Testis (tissue), 2 donors: ENCODE measurements at regions not wholly inside any gene's neighbourhood (a gene's known extent, or its start where the extent isn't known, plus 50 kb on each side); places are given as distances from the start of the nearest gene placed in this dataset.

Source experiments
- DNase-seq: peaks from one replicate; pipeline ENCODE4 v3.0.0-alpha.2; 2019
- H3K27ac ChIP-seq, 2 donors: fragments of 200-600 bp; sonication (generic); one replicate each; pipeline ENCODE4 v1.5.1; 2019
- H3K27me3 ChIP-seq: fragments of 200-600 bp; sonication (generic); one replicate; pipeline ENCODE4 v1.5.1; 2019
- H3K36me3 ChIP-seq: fragments of 200-600 bp; sonication (generic); one replicate; pipeline ENCODE4 v1.5.1; 2017; ENCODE audit warnings: low read depth; ENCODE audit errors: missing control alignments
- H3K4me1 ChIP-seq: fragments of 200-600 bp; sonication (generic); one replicate; pipeline ENCODE4 v1.5.1; 2019
- H3K4me3 ChIP-seq, 2 donors: fragments of 200-600 bp; sonication (generic); one replicate each; pipeline ENCODE4 v1.5.1; 2017 to 2019
- H3K9me3 ChIP-seq: fragments of 200-600 bp; sonication (generic); one replicate; pipeline ENCODE4 v1.5.1; 2017
- POLR2A ChIP-seq: fragments of 450-650 bp; IDR thresholded peaks from one replicate; pipeline ENCODE4 v1.6.1; 2017; ENCODE audit warnings: antibody characterized with exemption, mild to moderate bottlenecking, moderate library complexity
- WGBS, 2 donors: methylation state at CpG; one replicate each; pipeline ENCODE4 v1.1.5; 2018; 5-methylcytosine and 5-hydroxymethylcytosine counted together
- intact Hi-C: fragments of 100-400 bp; cut with DNase I; formaldehyde crosslinking; loops from one replicate; pipeline ENCODE4 v1.15.1; 2023; ENCODE audit warnings: low total_unique reads
- TF ChIP-seq, protein P1 (sequence below), 3 experiments: fragments of 450-650 bp in 2 of 3; fragments of 200-600 bp in 1 of 3; sonication (generic) in 1 of 3; IDR thresholded peaks; one replicate each; pipeline ENCODE4 v1.5.1; 2016 to 2019; ENCODE audit warnings: antibody characterized with exemption in 3 of 3, mild to moderate bottlenecking in 2 of 3, moderate library complexity in 1 of 3

DNA sequence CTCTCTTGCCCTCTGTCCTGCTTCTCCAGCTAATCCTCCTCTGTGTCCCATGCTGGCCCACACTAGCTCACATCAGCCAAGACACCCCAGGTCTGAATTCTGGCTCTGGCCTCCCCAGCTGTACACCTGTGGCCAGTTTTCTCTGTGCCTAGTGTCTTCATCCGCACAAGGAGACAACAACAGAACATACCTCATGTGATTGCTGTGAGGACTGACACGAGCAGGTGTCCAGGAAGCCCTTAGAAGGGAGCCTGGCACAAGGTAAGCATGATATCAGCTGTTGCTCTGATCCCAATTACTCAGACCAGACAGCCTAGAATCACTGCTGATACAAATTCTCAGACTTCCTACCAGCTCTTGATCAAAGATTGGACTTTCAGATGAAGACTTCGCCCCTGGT, 71.2 kb upstream of the GJB5 start:
- no peak for DNase-seq
- H3K36me3 ChIP-seq: no peaks in the 10 kb centered on the region
- H3K9me3 ChIP-seq: no peaks in the 10 kb centered on the region
- no peak overlapping the region for H3K4me3 ChIP-seq
- no peak for TF ChIP-seq POLR2A
- TF ChIP-seq, protein P1, sequence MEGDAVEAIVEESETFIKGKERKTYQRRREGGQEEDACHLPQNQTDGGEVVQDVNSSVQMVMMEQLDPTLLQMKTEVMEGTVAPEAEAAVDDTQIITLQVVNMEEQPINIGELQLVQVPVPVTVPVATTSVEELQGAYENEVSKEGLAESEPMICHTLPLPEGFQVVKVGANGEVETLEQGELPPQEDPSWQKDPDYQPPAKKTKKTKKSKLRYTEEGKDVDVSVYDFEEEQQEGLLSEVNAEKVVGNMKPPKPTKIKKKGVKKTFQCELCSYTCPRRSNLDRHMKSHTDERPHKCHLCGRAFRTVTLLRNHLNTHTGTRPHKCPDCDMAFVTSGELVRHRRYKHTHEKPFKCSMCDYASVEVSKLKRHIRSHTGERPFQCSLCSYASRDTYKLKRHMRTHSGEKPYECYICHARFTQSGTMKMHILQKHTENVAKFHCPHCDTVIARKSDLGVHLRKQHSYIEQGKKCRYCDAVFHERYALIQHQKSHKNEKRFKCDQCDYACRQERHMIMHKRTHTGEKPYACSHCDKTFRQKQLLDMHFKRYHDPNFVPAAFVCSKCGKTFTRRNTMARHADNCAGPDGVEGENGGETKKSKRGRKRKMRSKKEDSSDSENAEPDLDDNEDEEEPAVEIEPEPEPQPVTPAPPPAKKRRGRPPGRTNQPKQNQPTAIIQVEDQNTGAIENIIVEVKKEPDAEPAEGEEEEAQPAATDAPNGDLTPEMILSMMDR (IDR thresholded peaks at IDR 0.05): no peak
- intact Hi-C loops: no loop called here
- no peaks in the 10 kb centered on the region for H3K4me1 ChIP-seq
- H3K27ac ChIP-seq: no peak overlapping the region
- WGBS, 2 donors: 83 to 89% methylated on average over 1 to 3 of the region's 3 CpGs
- H3K27me3 ChIP-seq: no peaks in the 10 kb centered on the region

DNA sequence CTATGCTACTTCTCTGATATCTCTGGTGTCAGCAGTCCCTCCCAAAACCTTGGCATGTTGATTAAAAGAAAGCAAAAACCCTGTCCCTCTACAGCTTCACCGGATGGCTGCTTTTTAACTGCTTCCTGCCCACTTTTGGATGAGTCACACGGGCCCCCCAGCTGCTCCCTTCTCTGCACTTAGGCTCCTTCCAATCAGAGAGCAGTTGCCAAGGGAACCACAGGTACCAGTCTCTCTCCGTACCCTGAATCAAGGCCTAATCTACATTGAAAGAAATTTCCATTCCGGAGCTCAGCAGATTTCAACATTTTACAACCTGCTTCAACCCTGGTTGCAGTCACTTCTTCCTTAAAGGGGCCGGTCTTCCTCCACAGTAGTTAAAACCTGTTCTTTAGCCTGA, 70.6 kb upstream of the GJB5 start:
- H3K27ac ChIP-seq: no peak overlapping the region
- H3K9me3 ChIP-seq: no peaks in the 10 kb centered on the region
- intact Hi-C loops: no loop called here
- TF ChIP-seq, protein P1 (IDR thresholded peaks at IDR 0.05): no peak
- no peak for TF ChIP-seq POLR2A
- H3K4me3 ChIP-seq: no peak overlapping the region
- H3K36me3 ChIP-seq: no peaks in the 10 kb centered on the region
- no peaks in the 10 kb centered on the region for H3K4me1 ChIP-seq
- DNase-seq: no peak
- no peaks in the 10 kb centered on the region for H3K27me3 ChIP-seq
- 23 to 33% methylated on average over 5 of the region's 5 CpGs for WGBS, 2 donors

DNA sequence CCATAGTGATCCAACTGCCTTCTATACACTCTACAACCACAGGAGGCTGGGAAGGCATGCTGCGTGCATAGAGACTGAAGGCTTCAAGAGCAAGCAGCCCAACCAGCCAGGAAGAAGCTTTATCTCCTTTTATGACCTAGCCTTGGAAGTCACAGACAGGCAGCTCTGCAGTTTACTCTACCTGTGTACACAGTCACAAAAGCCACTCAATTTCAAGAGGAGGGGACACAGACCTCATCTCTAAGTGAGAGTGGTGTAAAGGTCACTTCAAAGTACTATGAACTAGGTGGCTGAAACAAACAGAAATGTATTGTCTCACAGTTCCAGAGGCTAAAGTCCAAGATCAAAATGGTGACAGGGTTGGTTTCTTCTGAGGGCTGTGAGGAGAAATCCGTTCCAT, 69.6 kb upstream of the GJB5 start:
- Histone ChIP-seq H3K27ac (no peak overlapping the region), H3K36me3 (no peaks in the 10 kb centered on the region), H3K4me1 (no peaks in the 10 kb centered on the region), H3K4me3 (no peak overlapping the region), H3K27me3 (no peaks in the 10 kb centered on the region), H3K9me3 (no peaks in the 10 kb centered on the region)
- intact Hi-C loops: no loop called here
- DNase-seq: no peak
- TF ChIP-seq, protein P1 (IDR thresholded peaks at IDR 0.05): no peak
- no peak for TF ChIP-seq POLR2A
- WGBS, 2 donors: 76 to 98% methylated on average over 2 of the region's 2 CpGs

DNA sequence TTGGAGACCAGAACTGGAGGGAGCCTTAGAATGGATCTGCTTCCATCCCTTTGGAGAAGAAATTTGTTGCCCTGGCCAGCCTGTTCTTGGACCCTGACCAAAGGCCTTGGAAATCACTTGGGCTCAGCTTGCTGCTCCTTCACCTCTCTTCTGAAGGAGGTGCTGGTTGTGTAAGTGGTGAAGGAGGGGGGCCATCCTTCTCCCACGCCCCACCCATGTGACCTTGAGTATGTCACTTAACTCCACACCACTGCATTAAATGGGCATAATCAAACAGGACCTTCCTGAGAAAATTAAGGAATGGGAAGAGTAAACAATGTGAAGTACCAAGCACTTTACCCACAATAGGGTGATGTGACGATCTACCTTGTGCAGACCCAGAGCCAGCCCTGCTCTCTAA, 68.3 kb upstream of the GJB5 start:
- H3K36me3 ChIP-seq: no peaks in the 10 kb centered on the region
- DNase-seq: no peak
- H3K9me3 ChIP-seq: no peaks in the 10 kb centered on the region
- intact Hi-C loops: no loop called here
- H3K27ac ChIP-seq: no peak overlapping the region
- H3K27me3 ChIP-seq: no peaks in the 10 kb centered on the region
- WGBS, 2 donors: 81 to 83% methylated on average over 2 of the region's 2 CpGs
- TF ChIP-seq, protein P1 (IDR thresholded peaks at IDR 0.05): no peak
- no peak for TF ChIP-seq POLR2A
- H3K4me3 ChIP-seq: no peak overlapping the region
- H3K4me1 ChIP-seq: no peaks in the 10 kb centered on the region

DNA sequence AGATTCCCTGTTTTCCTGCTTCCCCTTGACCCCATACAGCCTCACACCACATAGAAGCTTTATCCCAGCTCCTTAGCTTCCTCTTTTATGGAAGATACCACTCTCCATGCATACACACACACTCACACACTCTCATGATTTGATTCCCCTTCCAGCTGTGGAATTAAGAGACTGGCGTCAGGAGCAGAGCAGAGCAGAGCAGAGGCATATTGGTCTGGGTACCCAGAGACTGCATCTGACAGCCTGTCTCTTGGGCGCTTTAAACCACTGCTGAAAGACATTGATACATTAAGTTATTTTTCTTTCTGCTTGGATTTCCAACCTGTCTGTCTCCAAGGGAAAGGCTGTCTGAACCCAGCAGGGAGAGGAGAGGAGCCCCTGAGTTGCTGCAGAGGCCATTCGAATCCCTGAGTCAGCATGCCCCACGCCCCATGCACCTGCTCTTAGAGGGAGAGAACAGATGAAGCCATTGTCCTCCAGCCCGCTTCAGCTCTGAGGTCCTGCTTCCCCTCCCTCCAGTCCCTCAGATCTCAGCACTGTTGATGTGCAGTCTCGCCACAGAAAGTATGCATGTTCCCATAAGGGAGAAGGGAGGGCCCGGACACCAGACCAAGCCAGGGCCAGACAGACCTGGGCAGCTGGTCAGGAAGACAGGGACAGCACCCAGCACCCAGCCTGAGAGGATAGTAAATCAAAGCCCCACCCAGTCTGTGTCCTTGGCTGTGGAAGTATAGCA, 66.7 kb upstream of the GJB5 start:
- no peaks in the 10 kb centered on the region for H3K27me3 ChIP-seq
- DNase-seq: no peak

More for the DNA sequence above, 66.7 kb upstream of the GJB5 start:
- Histone ChIP-seq H3K9me3 (no peaks in the 10 kb centered on the region), H3K36me3 (no peaks in the 10 kb centered on the region), H3K4me1 (no peaks in the 10 kb centered on the region), H3K4me3 (no peak overlapping the region), H3K27ac (no peak overlapping the region)
- no peak for TF ChIP-seq POLR2A
- TF ChIP-seq, protein P1 (IDR thresholded peaks at IDR 0.05): no peak
- intact Hi-C loops: no loop called here
- WGBS, 2 donors: 64 to 73% methylated on average over 2 to 7 of the region's 7 CpGs
